Ovary (tissue), 3 donors: ENCODE measurements at regions not wholly inside any gene's neighbourhood (a gene's known extent, or its start where the extent isn't known, plus 50 kb on each side); places are given as distances from the start of the nearest gene placed in this dataset.

Experiments used
- EP300 ChIP-seq: sonication (generic); formaldehyde crosslinking; IDR thresholded peaks from one replicate; pipeline ENCODE4 v1.6.1; 2017; ENCODE audit warnings: antibody characterized with exemption
- POLR2A ChIP-seq: fragments of 450-650 bp; IDR thresholded peaks from one replicate; pipeline ENCODE4 v1.6.1; 2017; ENCODE audit warnings: antibody characterized with exemption, mild to moderate bottlenecking, moderate library complexity
- TF ChIP-seq, protein P1 (sequence below), 3 donors: fragments of 450-650 bp in 2 of 3; fragments of 200-600 bp in 1 of 3; IDR thresholded peaks; one replicate each; pipeline versions ENCODE4 v1.5.1 to v1.8.0; 2016 to 2022; ENCODE audit warnings: antibody characterized with exemption in 3 of 3, mild to moderate bottlenecking in 1 of 3
- donor health status: DM: no; HTN: no; CAD: no.

DNA sequence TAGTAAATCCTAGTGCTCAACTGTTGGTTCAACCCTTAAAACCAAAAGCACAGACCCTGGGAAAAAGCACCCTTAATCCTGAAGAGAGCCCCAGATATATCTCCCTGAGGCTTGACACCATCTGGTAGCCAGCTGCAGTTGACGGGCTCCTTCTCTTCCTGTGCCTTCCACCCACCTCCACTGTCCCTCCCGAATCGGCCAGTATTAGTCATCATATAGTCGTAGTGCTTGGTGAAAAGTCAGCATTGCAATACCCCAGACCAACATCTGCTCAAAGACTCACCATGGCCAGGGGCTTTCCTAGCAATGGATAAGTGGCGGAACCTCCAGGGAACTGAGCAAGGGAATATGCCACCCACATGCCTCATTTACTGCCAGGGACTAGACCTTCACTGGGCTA, 125.6 kb upstream of the CRBN start:
- TF ChIP-seq, protein P1, sequence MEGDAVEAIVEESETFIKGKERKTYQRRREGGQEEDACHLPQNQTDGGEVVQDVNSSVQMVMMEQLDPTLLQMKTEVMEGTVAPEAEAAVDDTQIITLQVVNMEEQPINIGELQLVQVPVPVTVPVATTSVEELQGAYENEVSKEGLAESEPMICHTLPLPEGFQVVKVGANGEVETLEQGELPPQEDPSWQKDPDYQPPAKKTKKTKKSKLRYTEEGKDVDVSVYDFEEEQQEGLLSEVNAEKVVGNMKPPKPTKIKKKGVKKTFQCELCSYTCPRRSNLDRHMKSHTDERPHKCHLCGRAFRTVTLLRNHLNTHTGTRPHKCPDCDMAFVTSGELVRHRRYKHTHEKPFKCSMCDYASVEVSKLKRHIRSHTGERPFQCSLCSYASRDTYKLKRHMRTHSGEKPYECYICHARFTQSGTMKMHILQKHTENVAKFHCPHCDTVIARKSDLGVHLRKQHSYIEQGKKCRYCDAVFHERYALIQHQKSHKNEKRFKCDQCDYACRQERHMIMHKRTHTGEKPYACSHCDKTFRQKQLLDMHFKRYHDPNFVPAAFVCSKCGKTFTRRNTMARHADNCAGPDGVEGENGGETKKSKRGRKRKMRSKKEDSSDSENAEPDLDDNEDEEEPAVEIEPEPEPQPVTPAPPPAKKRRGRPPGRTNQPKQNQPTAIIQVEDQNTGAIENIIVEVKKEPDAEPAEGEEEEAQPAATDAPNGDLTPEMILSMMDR (IDR thresholded peaks at IDR 0.05) = no peak
- TF ChIP-seq POLR2A (no peak), EP300 (no peak)
